ENCODE measurements at regions not wholly inside any gene's neighbourhood (a gene's known extent, or its start where the extent isn't known, plus 50 kb on each side); places are given as distances from the start of the nearest gene placed in this dataset.

DNA sequence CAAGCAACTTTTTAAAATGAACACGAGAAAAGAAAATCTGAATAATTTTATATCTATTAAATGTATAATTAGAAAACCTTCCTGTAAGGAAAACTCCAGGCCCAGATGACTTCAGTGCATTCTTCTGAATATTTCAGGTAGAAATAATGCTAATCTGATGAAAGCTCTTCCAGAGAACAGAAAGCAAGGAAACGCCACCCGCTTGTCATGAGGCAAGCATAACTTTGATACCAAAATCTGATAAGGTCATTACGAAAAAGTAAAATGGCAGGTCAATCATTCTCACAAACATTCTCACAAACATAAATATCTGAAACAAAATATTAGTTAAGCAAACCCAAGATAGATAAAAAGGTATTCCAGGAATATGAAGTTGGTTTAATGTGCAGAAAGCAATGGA, 60.6 kb upstream of the PCSK6 start:
- peaks cover 0 to 5% (median 0%) of the 10 kb centered on the region in 4 donors for H3K9me3 ChIP-seq
- no peaks in the 10 kb centered on the region for H3K4me1 ChIP-seq
- TF ChIP-seq EP300 (IDR thresholded peaks at IDR 0.05) (no peak), POLR2A (IDR thresholded peaks at IDR 0.05) (no peak)
- TF ChIP-seq, protein P1, sequence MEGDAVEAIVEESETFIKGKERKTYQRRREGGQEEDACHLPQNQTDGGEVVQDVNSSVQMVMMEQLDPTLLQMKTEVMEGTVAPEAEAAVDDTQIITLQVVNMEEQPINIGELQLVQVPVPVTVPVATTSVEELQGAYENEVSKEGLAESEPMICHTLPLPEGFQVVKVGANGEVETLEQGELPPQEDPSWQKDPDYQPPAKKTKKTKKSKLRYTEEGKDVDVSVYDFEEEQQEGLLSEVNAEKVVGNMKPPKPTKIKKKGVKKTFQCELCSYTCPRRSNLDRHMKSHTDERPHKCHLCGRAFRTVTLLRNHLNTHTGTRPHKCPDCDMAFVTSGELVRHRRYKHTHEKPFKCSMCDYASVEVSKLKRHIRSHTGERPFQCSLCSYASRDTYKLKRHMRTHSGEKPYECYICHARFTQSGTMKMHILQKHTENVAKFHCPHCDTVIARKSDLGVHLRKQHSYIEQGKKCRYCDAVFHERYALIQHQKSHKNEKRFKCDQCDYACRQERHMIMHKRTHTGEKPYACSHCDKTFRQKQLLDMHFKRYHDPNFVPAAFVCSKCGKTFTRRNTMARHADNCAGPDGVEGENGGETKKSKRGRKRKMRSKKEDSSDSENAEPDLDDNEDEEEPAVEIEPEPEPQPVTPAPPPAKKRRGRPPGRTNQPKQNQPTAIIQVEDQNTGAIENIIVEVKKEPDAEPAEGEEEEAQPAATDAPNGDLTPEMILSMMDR (IDR thresholded peaks at IDR 0.05): no peak
- H3K27ac ChIP-seq: no peak overlapping the region
- H3K4me3 ChIP-seq: no peak overlapping the region
- WGBS, 2 donors: 84 to 89% methylated on average over 4 of the region's 4 CpGs
- H3K27me3 ChIP-seq: peaks cover 0 to 3% of the 10 kb centered on the region in 2 donors
- no peaks in the 10 kb centered on the region for H3K36me3 ChIP-seq
- DNase-seq (ENCODE audit: low spot score in 2 of 2): no peak

DNA sequence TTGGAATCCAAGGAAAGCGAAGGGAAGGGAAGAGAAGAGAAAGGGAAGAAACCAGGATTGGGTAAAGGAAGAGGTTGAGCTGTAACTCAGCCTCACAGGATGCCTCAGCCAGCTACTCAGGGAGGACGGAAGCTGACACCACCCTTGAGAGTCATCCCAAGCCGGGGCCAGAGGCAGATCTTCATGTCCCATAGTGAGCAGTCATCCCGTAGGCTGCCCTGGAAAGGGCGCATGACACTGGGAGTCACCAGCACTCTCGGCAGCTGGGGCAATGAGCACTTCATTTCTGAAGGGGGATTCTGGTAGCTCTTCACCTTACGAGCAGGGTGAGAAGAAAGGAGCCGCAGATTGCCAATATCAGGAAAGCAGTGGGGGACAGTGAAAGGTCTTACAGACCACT, 60.1 kb upstream of the PCSK6 start:
- WGBS, 2 donors: 52 to 63% methylated on average over 8 of the region's 8 CpGs
- TF ChIP-seq EP300 (IDR thresholded peaks at IDR 0.05) (no peak), POLR2A (IDR thresholded peaks at IDR 0.05) (no peak)
- TF ChIP-seq, protein P1 (IDR thresholded peaks at IDR 0.05): no peak
- DNase-seq (ENCODE audit: low spot score in 2 of 2): no peak
- Histone ChIP-seq H3K4me1 (no peaks in the 10 kb centered on the region), H3K4me3 (no peak overlapping the region), H3K27me3 (peaks cover 0 to 3% of the 10 kb centered on the region in 2 donors), H3K36me3 (no peaks in the 10 kb centered on the region), H3K27ac (no peak overlapping the region), H3K9me3 (peaks cover 0 to 5% (median 0%) of the 10 kb centered on the region in 4 donors)

DNA sequence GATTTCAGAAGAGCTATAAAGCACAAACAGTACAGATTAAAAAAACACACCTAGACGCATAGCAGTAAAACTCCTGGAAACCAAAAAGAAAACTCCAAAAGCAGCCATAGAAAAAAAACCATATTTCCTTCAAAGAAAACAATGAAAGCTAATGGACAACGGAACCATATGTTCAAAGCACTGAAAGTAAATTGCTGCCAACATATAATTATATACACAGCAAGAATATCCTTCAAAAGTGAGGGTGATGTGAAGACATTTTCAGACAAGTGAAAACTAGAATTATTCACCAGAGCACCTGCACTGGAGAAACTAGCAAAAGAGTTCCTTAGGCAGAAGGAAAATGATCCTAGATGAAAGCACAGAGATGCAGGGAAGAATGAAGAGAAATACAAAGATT, 58.2 kb upstream of the PCSK6 start:
- Histone ChIP-seq H3K4me3 (no peak overlapping the region), H3K36me3 (no peaks in the 10 kb centered on the region), H3K27ac (no peak overlapping the region), H3K4me1 (no peaks in the 10 kb centered on the region), H3K27me3 (peaks cover 0 to 3% of the 10 kb centered on the region in 2 donors), H3K9me3 (peaks cover 0 to 5% (median 0%) of the 10 kb centered on the region in 4 donors)
- DNase-seq (ENCODE audit: low spot score in 2 of 2): no peak
- no peak for TF ChIP-seq POLR2A (IDR thresholded peaks at IDR 0.05)
- TF ChIP-seq EP300 (IDR thresholded peaks at IDR 0.05): no peak
- TF ChIP-seq, protein P1 (IDR thresholded peaks at IDR 0.05): no peak
- WGBS, 2 donors: 77 to 82% methylated on average over 2 of the region's 2 CpGs

DNA sequence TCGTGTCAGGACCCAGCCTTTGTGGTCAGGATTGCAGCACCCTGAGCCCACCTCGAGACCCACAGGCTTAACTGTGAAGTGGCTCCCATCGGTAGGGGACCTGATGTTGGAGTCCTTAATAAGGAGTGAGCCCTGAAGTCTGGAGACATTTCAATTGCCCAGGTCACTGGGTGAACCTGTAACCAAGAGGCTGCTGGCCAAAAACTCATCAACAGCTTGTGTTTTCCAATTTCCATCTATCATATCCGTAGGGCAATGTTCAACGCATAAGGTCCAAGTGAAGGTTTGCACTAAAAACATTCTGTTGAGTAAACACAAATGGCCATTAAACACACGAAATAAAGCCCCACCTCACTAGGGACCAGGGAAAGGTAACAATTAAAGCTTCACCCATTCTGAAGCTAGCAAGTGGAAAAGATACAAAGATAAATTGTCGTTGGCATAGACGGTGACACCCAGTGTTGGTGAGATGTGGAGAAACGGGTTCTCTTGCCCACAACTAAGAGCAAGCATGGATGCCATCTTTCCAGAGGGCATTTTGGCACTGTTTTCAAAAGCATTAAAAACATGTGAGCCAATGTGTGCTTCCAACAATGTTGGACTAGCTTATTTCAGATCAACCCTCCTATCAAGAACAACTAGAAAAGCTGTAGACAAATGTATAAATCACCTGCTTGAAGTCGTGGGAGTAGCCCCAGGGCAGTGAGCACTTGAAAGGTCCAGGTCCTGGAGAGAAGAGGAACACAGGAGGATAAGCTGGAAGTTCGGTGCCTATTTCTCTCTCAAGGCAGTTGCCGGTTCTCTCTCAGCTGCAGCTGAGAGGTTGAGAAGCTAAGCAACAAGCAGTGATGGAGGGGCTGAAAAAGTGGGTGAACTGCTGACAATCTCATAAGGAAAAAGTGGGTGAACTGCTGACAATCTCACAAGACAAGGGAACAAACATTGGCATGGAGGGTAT, 56.3 kb upstream of the PCSK6 start:
- H3K27ac ChIP-seq: no peak overlapping the region
- peaks cover 0 to 3% of the 10 kb centered on the region in 2 donors for H3K27me3 ChIP-seq
- no peaks in the 10 kb centered on the region for H3K4me1 ChIP-seq
- no peak overlapping the region for H3K4me3 ChIP-seq
- TF ChIP-seq, protein P1 (IDR thresholded peaks at IDR 0.05): no peak
- TF ChIP-seq POLR2A (IDR thresholded peaks at IDR 0.05) (no peak), EP300 (IDR thresholded peaks at IDR 0.05) (no peak)
- no peak for DNase-seq (ENCODE audit: low spot score in 2 of 2)
- H3K36me3 ChIP-seq: no peaks in the 10 kb centered on the region
- WGBS, 2 donors: 73 to 82% methylated on average over 12 of the region's 12 CpGs
- H3K9me3 ChIP-seq: peaks cover 0 to 5% (median 0%) of the 10 kb centered on the region in 4 donors

DNA sequence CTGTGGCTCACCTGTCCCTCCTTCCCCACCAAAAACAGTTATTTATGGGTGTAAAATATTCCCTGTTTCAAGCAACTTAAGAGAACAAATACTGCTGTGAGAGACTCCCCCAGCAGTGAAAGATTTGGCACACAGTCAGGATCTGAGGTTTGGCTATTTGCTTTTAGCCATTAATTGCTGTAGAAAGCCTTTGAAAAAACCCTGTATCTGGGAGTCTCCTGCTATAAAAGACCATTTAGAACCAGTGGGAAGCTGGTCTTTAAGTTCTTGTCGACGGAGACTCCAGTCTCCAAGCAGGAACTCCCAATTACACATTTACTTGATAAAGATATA, 55.1 kb upstream of the PCSK6 start:
- TF ChIP-seq, protein P1 (IDR thresholded peaks at IDR 0.05): no peak
- TF ChIP-seq EP300 (IDR thresholded peaks at IDR 0.05) (no peak), POLR2A (IDR thresholded peaks at IDR 0.05) (no peak)
- Histone ChIP-seq H3K27me3 (no peaks in the 10 kb centered on the region), H3K4me3 (no peak overlapping the region), H3K9me3 (peaks cover 0 to 8% (median 0%) of the 10 kb centered on the region in 4 donors), H3K4me1 (no peaks in the 10 kb centered on the region), H3K27ac (no peak overlapping the region), H3K36me3 (no peaks in the 10 kb centered on the region)
- WGBS, 2 donors: 24 to 39% methylated on average over 2 of the region's 2 CpGs
- no peak for DNase-seq (ENCODE audit: low spot score in 2 of 2)

Data from tibial nerve (tissue), 4 donors.